ENCODE measurements at regions not wholly inside any gene's neighbourhood (a gene's known extent, or its start where the extent isn't known, plus 50 kb on each side); places are given as distances from the start of the nearest gene placed in this dataset.

DNA sequence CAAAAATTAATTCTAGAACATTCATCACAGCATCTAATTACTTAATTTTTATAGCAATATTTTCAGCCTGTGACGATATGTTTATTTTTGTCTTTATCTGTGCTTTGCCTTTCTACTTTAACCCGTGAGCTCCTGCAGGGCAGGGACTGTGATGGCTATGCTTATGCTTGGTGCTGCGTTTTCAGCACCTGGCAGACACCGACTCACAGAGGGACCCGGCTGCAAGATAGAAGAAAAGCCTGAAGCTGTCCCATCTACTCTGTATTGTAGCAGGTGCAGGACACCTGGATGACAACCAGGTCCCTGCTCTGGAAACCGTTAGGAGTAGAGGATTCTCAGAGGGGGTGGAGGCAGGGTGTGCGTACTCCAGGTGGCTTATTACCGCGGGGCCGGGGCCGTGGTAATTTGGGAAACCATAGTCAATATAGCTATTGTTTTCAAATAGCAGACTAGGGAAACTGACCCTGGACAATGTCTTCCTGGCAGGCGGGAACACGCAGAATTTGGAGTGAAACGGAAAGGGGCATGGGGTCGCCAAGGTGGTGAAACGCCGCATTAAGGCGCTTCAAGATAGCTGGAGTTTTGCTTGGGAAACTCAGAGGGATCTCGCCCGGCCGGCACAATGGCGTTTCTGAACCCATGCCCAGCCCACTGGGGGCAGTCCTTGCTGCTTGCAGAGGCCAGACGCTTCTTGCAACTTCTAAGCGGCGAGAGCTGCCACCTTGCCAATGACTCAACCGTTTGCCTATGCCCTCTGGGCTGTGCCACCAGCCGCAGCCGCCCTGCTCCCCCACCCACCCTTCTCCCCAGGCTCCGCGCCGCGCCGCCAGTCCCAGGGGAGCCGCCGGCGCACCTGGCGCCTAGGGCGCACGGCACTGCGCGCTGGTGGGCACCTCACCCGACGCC lies 140.1 kb upstream of the PALM2AKAP2 start (continued):
- TF ChIP-seq, protein P1, sequence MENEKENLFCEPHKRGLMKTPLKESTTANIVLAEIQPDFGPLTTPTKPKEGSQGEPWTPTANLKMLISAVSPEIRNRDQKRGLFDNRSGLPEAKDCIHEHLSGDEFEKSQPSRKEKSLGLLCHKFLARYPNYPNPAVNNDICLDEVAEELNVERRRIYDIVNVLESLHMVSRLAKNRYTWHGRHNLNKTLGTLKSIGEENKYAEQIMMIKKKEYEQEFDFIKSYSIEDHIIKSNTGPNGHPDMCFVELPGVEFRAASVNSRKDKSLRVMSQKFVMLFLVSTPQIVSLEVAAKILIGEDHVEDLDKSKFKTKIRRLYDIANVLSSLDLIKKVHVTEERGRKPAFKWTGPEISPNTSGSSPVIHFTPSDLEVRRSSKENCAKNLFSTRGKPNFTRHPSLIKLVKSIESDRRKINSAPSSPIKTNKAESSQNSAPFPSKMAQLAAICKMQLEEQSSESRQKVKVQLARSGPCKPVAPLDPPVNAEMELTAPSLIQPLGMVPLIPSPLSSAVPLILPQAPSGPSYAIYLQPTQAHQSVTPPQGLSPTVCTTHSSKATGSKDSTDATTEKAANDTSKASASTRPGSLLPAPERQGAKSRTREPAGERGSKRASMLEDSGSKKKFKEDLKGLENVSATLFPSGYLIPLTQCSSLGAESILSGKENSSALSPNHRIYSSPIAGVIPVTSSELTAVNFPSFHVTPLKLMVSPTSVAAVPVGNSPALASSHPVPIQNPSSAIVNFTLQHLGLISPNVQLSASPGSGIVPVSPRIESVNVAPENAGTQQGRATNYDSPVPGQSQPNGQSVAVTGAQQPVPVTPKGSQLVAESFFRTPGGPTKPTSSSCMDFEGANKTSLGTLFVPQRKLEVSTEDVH (IDR thresholded peaks at IDR 0.05; ENCODE audit: low read depth, partially characterized antibody): no peak
- TF ChIP-seq RAD51 (IDR thresholded peaks at IDR 0.05) (no peak), MEF2A (IDR thresholded peaks at IDR 0.05; ENCODE audit: insufficient read depth, low read depth, low read length) (no peak)

DNA sequence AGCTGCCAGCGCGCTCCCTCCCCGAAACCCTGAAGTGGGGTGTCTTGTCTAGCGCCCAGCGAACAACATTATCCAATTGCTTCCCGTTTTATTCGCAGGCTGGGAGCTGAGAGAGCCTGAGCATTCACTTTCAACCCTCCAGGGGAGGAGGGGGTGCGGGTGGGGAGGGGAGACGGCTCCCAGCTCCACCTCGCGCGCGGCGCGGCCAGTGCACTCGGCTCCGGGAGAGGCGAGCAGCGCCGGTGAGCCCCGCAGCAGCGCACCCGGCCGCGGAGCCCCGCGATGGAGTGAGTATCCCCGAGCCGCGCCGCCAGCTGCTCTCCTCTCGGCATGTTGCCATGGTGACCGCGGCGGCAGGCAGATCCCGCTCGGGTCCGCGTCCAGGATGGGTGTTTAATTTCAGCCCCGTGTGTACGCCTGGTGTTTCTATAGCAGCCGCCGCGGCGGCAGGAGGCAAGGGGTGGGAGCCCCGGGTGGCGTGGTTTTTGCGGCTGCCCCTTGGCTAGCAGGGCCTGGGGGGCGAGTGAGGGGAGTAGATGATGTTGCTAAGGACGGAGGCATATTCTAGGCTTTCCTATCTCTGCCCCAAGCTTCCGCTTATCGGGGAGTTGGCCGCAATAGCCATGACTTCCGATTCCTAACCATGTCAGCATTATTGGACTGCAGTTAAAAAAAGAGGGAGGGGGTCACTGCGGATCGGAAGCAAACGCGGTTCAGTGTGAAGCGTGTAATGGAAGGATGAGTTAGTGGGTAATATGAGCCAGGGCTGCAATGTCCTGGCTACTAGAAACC lies 139.2 kb upstream of the PALM2AKAP2 start:
- Histone ChIP-seq H4K20me1 (ENCODE audit: control insufficient read depth, insufficient read depth) (no peaks in the 10 kb centered on the region), H3K4me1 (ENCODE audit: control insufficient read depth, insufficient read depth, low read length) (no peaks in the 10 kb centered on the region), H3K27me3 (replicated peaks in 1 of 2; ENCODE audit: control insufficient read depth in 2 of 2, insufficient read depth in 2 of 2, low read length in 1 of 2) (peaks cover 0 to 5% of the 10 kb centered on the region in 2 experiments; a peak in 3 of 4 replicates), H3K4me3 (no peak overlapping the region), H2AFZ (ENCODE audit: control insufficient read depth, low read depth, low read length) (no peak overlapping the region), H3K79me2 (ENCODE audit: control insufficient read depth, insufficient read depth, low read length) (no peaks in the 10 kb centered on the region), H3K4me2 (ENCODE audit: control insufficient read depth, insufficient read depth) (no peak overlapping the region), H3K36me3 (ENCODE audit: control insufficient read depth in 2 of 2, insufficient read depth in 2 of 2, low read length in 1 of 2) (no peaks in the 10 kb centered on the region), H3K9ac (ENCODE audit: control insufficient read depth, insufficient read depth, low read length) (no peak overlapping the region), H3K27ac (ENCODE audit: control insufficient read depth, insufficient read depth) (no peak overlapping the region), H3K9me3 (replicated peaks; ENCODE audit: control insufficient read depth, insufficient read depth, low read length) (no peaks in the 10 kb centered on the region)
- TF ChIP-seq, protein P2, sequence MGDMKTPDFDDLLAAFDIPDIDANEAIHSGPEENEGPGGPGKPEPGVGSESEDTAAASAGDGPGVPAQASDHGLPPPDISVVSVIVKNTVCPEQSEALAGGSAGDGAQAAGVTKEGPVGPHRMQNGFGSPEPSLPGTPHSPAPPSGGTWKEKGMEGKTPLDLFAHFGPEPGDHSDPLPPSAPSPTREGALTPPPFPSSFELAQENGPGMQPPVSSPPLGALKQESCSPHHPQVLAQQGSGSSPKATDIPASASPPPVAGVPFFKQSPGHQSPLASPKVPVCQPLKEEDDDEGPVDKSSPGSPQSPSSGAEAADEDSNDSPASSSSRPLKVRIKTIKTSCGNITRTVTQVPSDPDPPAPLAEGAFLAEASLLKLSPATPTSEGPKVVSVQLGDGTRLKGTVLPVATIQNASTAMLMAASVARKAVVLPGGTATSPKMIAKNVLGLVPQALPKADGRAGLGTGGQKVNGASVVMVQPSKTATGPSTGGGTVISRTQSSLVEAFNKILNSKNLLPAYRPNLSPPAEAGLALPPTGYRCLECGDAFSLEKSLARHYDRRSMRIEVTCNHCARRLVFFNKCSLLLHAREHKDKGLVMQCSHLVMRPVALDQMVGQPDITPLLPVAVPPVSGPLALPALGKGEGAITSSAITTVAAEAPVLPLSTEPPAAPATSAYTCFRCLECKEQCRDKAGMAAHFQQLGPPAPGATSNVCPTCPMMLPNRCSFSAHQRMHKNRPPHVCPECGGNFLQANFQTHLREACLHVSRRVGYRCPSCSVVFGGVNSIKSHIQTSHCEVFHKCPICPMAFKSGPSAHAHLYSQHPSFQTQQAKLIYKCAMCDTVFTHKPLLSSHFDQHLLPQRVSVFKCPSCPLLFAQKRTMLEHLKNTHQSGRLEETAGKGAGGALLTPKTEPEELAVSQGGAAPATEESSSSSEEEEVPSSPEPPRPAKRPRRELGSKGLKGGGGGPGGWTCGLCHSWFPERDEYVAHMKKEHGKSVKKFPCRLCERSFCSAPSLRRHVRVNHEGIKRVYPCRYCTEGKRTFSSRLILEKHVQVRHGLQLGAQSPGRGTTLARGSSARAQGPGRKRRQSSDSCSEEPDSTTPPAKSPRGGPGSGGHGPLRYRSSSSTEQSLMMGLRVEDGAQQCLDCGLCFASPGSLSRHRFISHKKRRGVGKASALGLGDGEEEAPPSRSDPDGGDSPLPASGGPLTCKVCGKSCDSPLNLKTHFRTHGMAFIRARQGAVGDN (IDR thresholded peaks at IDR 0.05): no peak
- TF ChIP-seq TCF12 (IDR thresholded peaks at IDR 0.05; ENCODE audit: low read depth, low read length) (no peak), MYC (IDR thresholded peaks at IDR 0.05; ENCODE audit: insufficient read depth, insufficient read length, insufficient replicate concordance, low read length, severe bottlenecking) (no peak), HDAC6 (IDR thresholded peaks at IDR 0.05; ENCODE audit: unreplicated experiment) (peak; percentile 76)
- ATAC-seq (no peak), DNase-seq (ENCODE audit: low read depth, low spot score) (no peak), FAIRE-seq (no peak)
- no TSS peak for BruUV-seq (replicated peaks)
- POLR2A ChIA-PET: interaction anchor here (1.3 kb wide), 1 partner anchor 12 kb away, joined by 3 read pairs; no protein-coding TSS in a partner anchor
- RAD21 ChIA-PET (ENCODE audit: unreplicated experiment): no interaction called here
- intact Hi-C loops (cut with micrococcal nuclease; ENCODE audit: unreplicated experiment) (no loop called here), in situ Hi-C loops (cut with MboI) (no loop called here)
- 7% methylated on average over 48 of the region's 59 CpGs for WGBS (ENCODE audit: insufficient coverage, insufficient replicate concordance, low lambda C conversion rate, missing lambda C conversion rate)
- SMC1A ChIA-PET (ENCODE audit: uncharacterized antibody, unreplicated experiment): interaction anchor here (1.3 kb wide), 1 partner anchor 31 kb away, joined by 3 read pairs; no protein-coding TSS in a partner anchor
- CTCF ChIA-PET: no interaction called here
